HEK293T (cell line): ENCODE measurements at regions not wholly inside any gene's neighbourhood (a gene's known extent, or its start where the extent isn't known, plus 50 kb on each side); places are given as distances from the start of the nearest gene placed in this dataset.

Experiments
- ARNT ChIP-seq: fragments of 450-650 bp; IDR thresholded peaks from 2 replicates; pipeline ENCODE4 v1.6.1; 2017; ENCODE audit warnings: mild to moderate bottlenecking
- BHLHE40 ChIP-seq: fragments of 450-650 bp; IDR thresholded peaks from 2 replicates; pipeline ENCODE4 v1.6.1; 2016; ENCODE audit warnings: mild to moderate bottlenecking, moderate library complexity, borderline replicate concordance
- ELF4 ChIP-seq: fragments of 450-650 bp; IDR thresholded peaks from 2 replicates; pipeline ENCODE4 v1.6.1; 2017; ENCODE audit warnings: antibody characterized with exemption
- FOXA1 ChIP-seq: fragments of 450-650 bp; IDR thresholded peaks from 2 replicates; pipeline ENCODE4 v1.6.1; 2016; ENCODE audit warnings: mild to moderate bottlenecking
- FOXK2 ChIP-seq: fragments of 450-650 bp; IDR thresholded peaks from 2 replicates; pipeline ENCODE4 v1.6.1; 2016; ENCODE audit warnings: mild to moderate bottlenecking
- FOXM1 ChIP-seq: fragments of 450-650 bp; IDR thresholded peaks from 2 replicates; pipeline ENCODE4 v1.6.1; 2017; ENCODE audit warnings: mild to moderate bottlenecking, borderline replicate concordance
- LEF1 ChIP-seq: fragments of 450-650 bp; IDR thresholded peaks from 2 replicates; pipeline ENCODE4 v1.6.1; 2017; ENCODE audit warnings: mild to moderate bottlenecking, borderline replicate concordance
- NFRKB ChIP-seq: fragments of 450-650 bp; IDR thresholded peaks from 2 replicates; pipeline ENCODE4 v1.6.1; 2016; ENCODE audit warnings: mild to moderate bottlenecking, moderate library complexity
- PKNOX1 ChIP-seq: fragments of 450-650 bp; IDR thresholded peaks from 2 replicates; pipeline ENCODE4 v1.6.1; 2016
- SP1 ChIP-seq: fragments of 450-650 bp; IDR thresholded peaks from 2 replicates; pipeline ENCODE4 v1.6.1; 2017
- SUZ12 ChIP-seq: fragments of 450-650 bp; IDR thresholded peaks from 2 replicates; pipeline ENCODE4 v1.6.1; 2016; ENCODE audit warnings: mild to moderate bottlenecking
- TARDBP ChIP-seq: fragments of 450-650 bp; IDR thresholded peaks from 2 replicates; pipeline ENCODE4 v1.6.1; 2016
- ZNF384 ChIP-seq: fragments of 450-650 bp; IDR thresholded peaks from 2 replicates; pipeline ENCODE4 v1.6.1; 2016

DNA sequence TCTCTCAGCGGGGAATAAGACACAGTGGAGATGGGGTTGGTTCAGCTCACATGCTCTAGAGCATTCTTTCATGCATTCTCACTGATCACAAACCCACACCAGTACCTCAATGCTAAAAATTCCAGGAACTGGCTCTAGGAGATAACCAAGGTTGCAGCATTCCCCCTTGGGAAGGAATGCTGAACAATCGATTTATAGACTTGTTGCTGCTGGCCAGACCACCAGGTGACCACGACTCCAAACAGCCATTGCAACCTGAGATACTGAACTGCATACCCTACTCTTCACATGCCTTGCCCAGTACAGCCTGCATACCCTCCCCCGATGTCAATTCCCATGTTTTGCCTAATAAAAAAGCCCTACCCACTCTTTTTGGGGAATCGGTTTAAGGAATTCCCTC is 75.1 kb upstream of the GPRC5B start:
- TF ChIP-seq FOXA1 (no peak), SP1 (no peak), FOXK2 (no peak), TARDBP (no peak), ARNT (no peak), ZNF384 (no peak), SUZ12 (no peak), ELF4 (no peak), PKNOX1 (no peak), LEF1 (no peak), BHLHE40 (no peak), NFRKB (no peak), FOXM1 (no peak)
